ENCODE measurements at regions not wholly inside any gene's neighbourhood (a gene's known extent, or its start where the extent isn't known, plus 50 kb on each side); places are given as distances from the start of the nearest gene placed in this dataset.
"Not testable (repeated sequence)": the region's sequence is repeated elsewhere in the genome, so short reads cannot be mapped to it uniquely, and the experiment has no call there.

- TF ChIP-seq CTCF, POLR2A (IDR thresholded peaks at IDR 0.05): not testable (repeated sequence)
Measured at GRCh38 chr10:4268490-4268889, 483.5 kb upstream of the KLF6 start.
